SK-N-MC (cell line): ENCODE measurements at regions not wholly inside any gene's neighbourhood (a gene's known extent, or its start where the extent isn't known, plus 50 kb on each side); places are given as distances from the start of the nearest gene placed in this dataset.

Experiments used
- EZH2 ChIP-seq: fragments of 200-600 bp; sonication (generic); IDR thresholded peaks from one replicate; pipeline ENCODE4 v1.6.1; 2017; ENCODE audit warnings: antibody characterized with exemption
- POLR2AphosphoS5 ChIP-seq: IDR thresholded peaks from 2 replicates; pipeline ENCODE4 v1.6.1; 2012; ENCODE audit warnings: mild to moderate bottlenecking, low read depth, low read length, borderline replicate concordance

- TF ChIP-seq EZH2 = no peak
- TF ChIP-seq POLR2AphosphoS5 = no peak
These were observed 162.4 kb downstream of the DDX1 start for GRCh38 chr2:15753811-15754702.
